ENCODE measurements at regions not wholly inside any gene's neighbourhood (a gene's known extent, or its start where the extent isn't known, plus 50 kb on each side); places are given as distances from the start of the nearest gene placed in this dataset.

- no peak overlapping the region for H3K27ac Mint-ChIP-seq
- peaks cover 16 to 28% of the 10 kb centered on the region in 2 donors for H3K27me3 Mint-ChIP-seq
- H3K36me3 Mint-ChIP-seq, result no peaks in the 10 kb centered on the region
- no peak for ATAC-seq
- no peak overlapping the region for H3K4me3 Mint-ChIP-seq
- DNase-seq (ENCODE audit: low spot score), result no peak
- H3K9me3 Mint-ChIP-seq, result no peaks in the 10 kb centered on the region
- no peaks in the 10 kb centered on the region for H3K4me1 Mint-ChIP-seq (ENCODE audit: low read depth in 2 of 2)
Observed at GRCh38 chr20:23254034-23254433, 96.6 kb upstream of the NXT1 start.

GRCh38 chr20:23253524-23253923, 97.1 kb upstream of the NXT1 start:
- peaks cover 18 to 30% of the 10 kb centered on the region in 2 donors for H3K27me3 Mint-ChIP-seq
- H3K9me3 Mint-ChIP-seq, result no peaks in the 10 kb centered on the region
- no peak for DNase-seq (ENCODE audit: low spot score)
- ATAC-seq, result no peak
- H3K27ac Mint-ChIP-seq, result no peak overlapping the region
- H3K4me3 Mint-ChIP-seq, result no peak overlapping the region
- no peaks in the 10 kb centered on the region for H3K4me1 Mint-ChIP-seq (ENCODE audit: low read depth in 2 of 2)
- H3K36me3 Mint-ChIP-seq, result no peaks in the 10 kb centered on the region

- ATAC-seq (no peak), DNase-seq (ENCODE audit: low spot score) (no peak)
- Mint-ChIP-seq H3K36me3 (no peaks in the 10 kb centered on the region), H3K27ac (no peak overlapping the region), H3K9me3 (no peaks in the 10 kb centered on the region), H3K27me3 (peaks cover 21 to 34% of the 10 kb centered on the region in 2 donors), H3K4me1 (ENCODE audit: low read depth in 2 of 2) (no peaks in the 10 kb centered on the region), H3K4me3 (no peak overlapping the region)
Observed at GRCh38 chr20:23251779-23252178, 98.8 kb upstream of the NXT1 start.

GRCh38 chr20:23249541-23249940, 101.0 kb upstream of the NXT1 start:
- ATAC-seq (no peak), DNase-seq (ENCODE audit: low spot score) (no peak)
- H3K36me3 Mint-ChIP-seq, result no peaks in the 10 kb centered on the region
- H3K4me1 Mint-ChIP-seq (ENCODE audit: low read depth in 2 of 2), result no peaks in the 10 kb centered on the region
- no peaks in the 10 kb centered on the region for H3K9me3 Mint-ChIP-seq
- peaks cover 18 to 34% of the 10 kb centered on the region in 2 donors for H3K27me3 Mint-ChIP-seq
- no peak overlapping the region for H3K27ac Mint-ChIP-seq
- H3K4me3 Mint-ChIP-seq, result no peak overlapping the region

- peaks cover 15 to 26% of the 10 kb centered on the region in 2 donors for H3K27me3 Mint-ChIP-seq
- no peaks in the 10 kb centered on the region for H3K4me1 Mint-ChIP-seq (ENCODE audit: low read depth in 2 of 2)
- H3K27ac Mint-ChIP-seq, result no peak overlapping the region
- DNase-seq (ENCODE audit: low spot score) (no peak), ATAC-seq (no peak)
- H3K9me3 Mint-ChIP-seq, result no peaks in the 10 kb centered on the region
- no peaks in the 10 kb centered on the region for H3K36me3 Mint-ChIP-seq
- no peak overlapping the region for H3K4me3 Mint-ChIP-seq
Observed at GRCh38 chr20:23248461-23248882, 102.1 kb upstream of the NXT1 start.

DNA sequence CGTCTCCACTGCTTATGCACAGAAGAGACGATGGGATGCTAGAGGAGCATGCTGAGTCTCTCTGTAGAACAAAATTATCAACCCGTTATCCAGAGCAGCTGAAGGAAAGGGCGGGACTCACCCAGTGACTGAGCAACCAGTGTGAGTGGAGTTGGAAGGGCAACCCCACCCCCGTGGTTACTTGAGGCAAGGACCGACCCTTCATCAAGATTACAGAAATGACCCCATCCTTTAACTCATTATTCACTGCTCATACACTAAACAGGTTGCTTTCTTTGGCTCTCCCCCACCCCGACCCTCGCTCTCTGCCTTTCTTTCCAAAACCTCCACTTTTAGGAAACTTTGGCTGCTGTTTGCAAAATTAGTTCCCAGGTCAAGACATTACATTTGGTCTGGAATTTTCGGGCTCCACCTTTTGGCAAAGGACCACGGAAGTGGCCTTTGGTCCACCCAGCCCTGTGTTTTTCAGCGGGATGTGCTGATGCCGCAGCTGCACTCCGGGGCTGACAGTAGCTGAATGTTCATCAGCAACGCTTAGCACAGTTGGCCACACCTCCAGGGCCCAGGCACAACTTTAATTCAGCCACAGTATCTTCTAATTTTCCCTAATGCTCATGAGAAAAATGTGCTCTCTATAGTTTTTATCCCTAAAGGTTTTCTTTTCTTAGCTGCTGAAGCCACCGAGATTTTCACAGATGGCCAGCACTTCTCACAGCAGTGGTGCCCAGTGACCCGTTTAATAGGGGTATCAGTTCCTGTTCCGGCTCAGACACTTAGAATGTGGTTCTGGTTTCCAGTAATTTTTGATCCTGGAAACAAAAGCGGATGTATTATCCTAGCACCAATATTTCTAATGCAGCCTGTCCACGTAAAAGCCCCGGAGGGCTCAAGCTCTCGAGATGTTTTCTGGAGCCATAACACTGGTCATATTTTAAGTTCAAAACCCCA, 103.6 kb upstream of the NXT1 start:
- no peak overlapping the region for H3K4me3 Mint-ChIP-seq
- peaks cover 13 to 22% of the 10 kb centered on the region in 2 donors for H3K27me3 Mint-ChIP-seq
- H3K9me3 Mint-ChIP-seq, result no peaks in the 10 kb centered on the region
- no peak overlapping the region for H3K27ac Mint-ChIP-seq
- no peaks in the 10 kb centered on the region for H3K36me3 Mint-ChIP-seq
- H3K4me1 Mint-ChIP-seq (ENCODE audit: low read depth in 2 of 2), result no peaks in the 10 kb centered on the region
- ATAC-seq (no peak), DNase-seq (ENCODE audit: low spot score) (no peak)

GRCh38 chr20:23245553-23246181, 104.9 kb upstream of the NXT1 start:
- DNase-seq (ENCODE audit: low spot score) (no peak), ATAC-seq (peak; percentile 64 to 66)
- no peak overlapping the region for H3K4me3 Mint-ChIP-seq
- H3K27me3 Mint-ChIP-seq, result peaks cover 14 to 15% of the 10 kb centered on the region in 2 donors
- H3K4me1 Mint-ChIP-seq (ENCODE audit: low read depth in 2 of 2), result no peaks in the 10 kb centered on the region
- H3K36me3 Mint-ChIP-seq, result no peaks in the 10 kb centered on the region
- H3K27ac Mint-ChIP-seq, result no peak overlapping the region
- H3K9me3 Mint-ChIP-seq, result no peaks in the 10 kb centered on the region

DNA sequence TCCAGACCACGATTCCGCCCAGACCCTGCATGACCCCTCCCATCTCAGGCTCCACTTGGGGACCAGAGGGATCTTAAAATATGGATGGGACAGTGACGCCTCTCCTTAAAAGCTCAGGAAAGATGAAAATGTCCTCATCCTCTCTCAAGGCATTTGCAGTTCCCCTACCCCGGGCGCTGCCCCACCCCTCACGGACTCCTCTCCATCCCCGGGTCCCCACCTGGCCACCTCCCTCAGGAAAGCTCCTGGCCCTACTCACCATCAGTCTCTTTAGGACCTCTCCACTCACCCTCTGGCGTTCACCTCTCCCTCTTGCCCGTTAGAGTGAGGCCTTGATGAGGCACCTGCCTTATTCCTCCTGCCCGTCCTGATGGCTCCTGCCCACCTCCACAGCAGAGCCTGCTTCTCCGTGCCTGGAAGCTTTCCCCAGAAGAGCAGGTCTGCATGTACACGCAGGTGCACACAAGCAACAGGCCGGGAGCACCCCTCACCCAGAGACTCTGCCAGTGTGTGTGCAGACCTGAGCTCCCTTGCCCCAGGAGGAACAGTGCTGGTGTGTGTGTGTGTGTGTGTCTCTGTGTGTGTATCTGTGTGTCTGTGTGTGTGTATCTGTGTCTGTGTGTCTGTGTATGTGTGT, 105.6 kb upstream of the NXT1 start:
- H3K4me1 Mint-ChIP-seq (ENCODE audit: low read depth in 2 of 2), result no peaks in the 10 kb centered on the region
- H3K36me3 Mint-ChIP-seq, result no peaks in the 10 kb centered on the region
- DNase-seq (ENCODE audit: low spot score) (no peak), ATAC-seq (peak; percentile 15 to 44)
- peaks cover 14 to 15% of the 10 kb centered on the region in 2 donors for H3K27me3 Mint-ChIP-seq
- H3K9me3 Mint-ChIP-seq, result no peaks in the 10 kb centered on the region
- H3K4me3 Mint-ChIP-seq, result no peak overlapping the region
- H3K27ac Mint-ChIP-seq, result no peak overlapping the region

GRCh38 chr20:23244156-23244915, 106.3 kb upstream of the NXT1 start:
- DNase-seq (ENCODE audit: low spot score), result no peak
- Mint-ChIP-seq H3K4me1 (ENCODE audit: low read depth in 2 of 2) (no peaks in the 10 kb centered on the region), H3K27me3 (peaks cover 13 to 20% of the 10 kb centered on the region in 2 donors)

GRCh38 chr20:23243791-23244155, 106.8 kb upstream of the NXT1 start:
- peaks cover 6% of the 10 kb centered on the region for H3K36me3 Mint-ChIP-seq
- ATAC-seq (no peak), DNase-seq (ENCODE audit: low spot score) (no peak)
- H3K27me3 Mint-ChIP-seq, result peaks cover 18 to 25% of the 10 kb centered on the region in 2 donors
- H3K27ac Mint-ChIP-seq, result no peak overlapping the region
- H3K4me1 Mint-ChIP-seq (ENCODE audit: low read depth in 2 of 2), result no peaks in the 10 kb centered on the region
- H3K9me3 Mint-ChIP-seq, result peaks cover 10% of the 10 kb centered on the region
- H3K4me3 Mint-ChIP-seq, result no peak overlapping the region

More at GRCh38 chr20:23244156-23244915, 106.3 kb upstream of the NXT1 start:
- no peak overlapping the region for H3K27ac Mint-ChIP-seq
- peak in 1 of 2 donors; percentile 41 for ATAC-seq
- H3K9me3 Mint-ChIP-seq, result peaks cover 5% of the 10 kb centered on the region
- H3K36me3 Mint-ChIP-seq, result peaks cover under 1% of the 10 kb centered on the region
- H3K4me3 Mint-ChIP-seq, result no peak overlapping the region

- H3K27ac Mint-ChIP-seq, result no peak overlapping the region
- DNase-seq (ENCODE audit: low spot score) (no peak), ATAC-seq (no peak)
- no peak overlapping the region for H3K4me3 Mint-ChIP-seq
- peaks cover 15 to 30% of the 10 kb centered on the region in 2 donors for H3K27me3 Mint-ChIP-seq
- H3K36me3 Mint-ChIP-seq, result peaks cover 7% of the 10 kb centered on the region
- no peaks in the 10 kb centered on the region for H3K4me1 Mint-ChIP-seq (ENCODE audit: low read depth in 2 of 2)
- peaks cover 10% of the 10 kb centered on the region for H3K9me3 Mint-ChIP-seq
Observed at GRCh38 chr20:23242556-23243180, 107.9 kb upstream of the NXT1 start.

DNA sequence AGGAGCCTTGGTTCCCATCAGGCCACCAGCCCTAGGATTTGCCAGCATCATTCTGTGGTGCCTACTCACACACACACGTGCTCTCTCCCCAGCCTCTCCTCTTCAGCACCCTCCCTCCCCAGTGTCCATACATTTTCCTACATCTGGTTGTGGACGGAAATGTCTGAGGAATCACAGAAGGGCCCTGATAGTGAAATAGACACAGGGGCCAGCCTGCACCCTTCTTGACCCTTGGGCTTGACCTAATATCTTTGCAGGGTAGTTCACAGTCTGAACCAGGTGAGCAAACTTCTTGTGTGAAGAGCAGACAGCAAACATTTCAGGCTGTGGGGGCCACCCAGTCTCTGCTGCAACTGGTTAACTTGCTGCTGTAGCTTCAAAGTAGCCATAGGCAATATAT, 108.5 kb upstream of the NXT1 start:
- Mint-ChIP-seq H3K9me3 (peaks cover 10% of the 10 kb centered on the region), H3K36me3 (peaks cover 7% of the 10 kb centered on the region), H3K27ac (no peak overlapping the region), H3K4me3 (no peak overlapping the region), H3K27me3 (peaks cover 15 to 36% of the 10 kb centered on the region in 2 donors), H3K4me1 (ENCODE audit: low read depth in 2 of 2) (no peaks in the 10 kb centered on the region)
- no peak for DNase-seq (ENCODE audit: low spot score)
- ATAC-seq, result no peak

DNA sequence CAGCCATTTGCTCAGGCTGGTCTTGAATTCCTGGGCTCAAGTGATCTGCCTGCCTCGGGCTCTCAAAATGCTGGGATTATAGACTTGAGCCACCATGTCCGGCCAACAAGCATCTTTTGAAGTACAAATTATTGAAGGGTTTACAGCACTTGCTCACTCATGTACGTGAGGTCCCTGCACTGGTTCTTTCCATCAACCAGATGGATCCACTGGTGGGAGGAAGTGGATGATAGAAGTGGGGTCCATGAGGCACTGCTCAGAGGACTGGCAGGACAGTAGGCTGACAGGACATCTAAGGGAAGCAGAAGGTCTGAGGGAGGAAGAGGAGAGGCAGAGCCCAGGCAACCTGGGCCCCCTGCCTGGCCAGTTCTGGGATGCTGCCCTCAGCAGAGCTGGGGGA, 109.2 kb upstream of the NXT1 start:
- Mint-ChIP-seq H3K9me3 (peaks cover 10% of the 10 kb centered on the region), H3K27me3 (peaks cover 17 to 43% of the 10 kb centered on the region in 2 donors), H3K4me3 (no peak overlapping the region), H3K4me1 (ENCODE audit: low read depth in 2 of 2) (no peaks in the 10 kb centered on the region), H3K36me3 (peaks cover 7% of the 10 kb centered on the region), H3K27ac (no peak overlapping the region)
- ATAC-seq (no peak), DNase-seq (ENCODE audit: low spot score) (no peak)

Data from natural killer cell treated with Interleukin-12 subunit alpha and Interleukin-12 subunit beta and Interleukin-15 and Interleukin-18, amount 100 ng/mL, for 72 hours (primary cell).